ENCODE measurements at regions not wholly inside any gene's neighbourhood (a gene's known extent, or its start where the extent isn't known, plus 50 kb on each side); places are given as distances from the start of the nearest gene placed in this dataset.

DNA sequence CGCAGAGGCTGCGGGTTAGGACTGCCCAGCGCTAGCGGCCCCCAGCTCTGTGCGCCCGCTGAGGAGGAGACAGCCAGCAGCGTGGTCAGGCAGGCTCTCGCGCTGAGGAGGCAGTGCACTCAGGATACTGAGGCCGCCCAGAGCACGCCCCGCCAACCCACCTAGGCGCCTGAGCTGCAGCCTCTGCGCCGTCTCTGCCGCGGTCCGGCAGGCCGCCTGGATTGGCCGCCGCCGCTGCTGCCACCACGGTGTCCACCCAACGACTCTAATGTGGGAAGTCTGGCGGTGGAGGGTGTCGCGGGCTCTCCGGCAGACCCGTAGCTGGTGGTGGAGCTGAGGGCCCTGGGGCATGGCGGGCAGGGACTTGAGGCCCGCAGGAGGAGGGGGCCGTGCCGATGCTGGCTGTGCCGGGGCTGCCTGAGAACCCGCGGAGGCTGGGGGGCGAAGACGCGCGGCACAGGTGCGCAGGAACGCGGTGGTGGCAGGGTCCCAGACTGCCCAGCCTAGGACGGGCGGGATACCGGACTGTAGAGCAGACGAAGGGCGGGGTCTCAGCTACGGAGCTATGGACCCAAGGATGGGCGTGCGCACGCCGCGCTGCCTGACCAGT lies 69.9 kb downstream of the ASCL4 start:
- TF ChIP-seq, protein P1, sequence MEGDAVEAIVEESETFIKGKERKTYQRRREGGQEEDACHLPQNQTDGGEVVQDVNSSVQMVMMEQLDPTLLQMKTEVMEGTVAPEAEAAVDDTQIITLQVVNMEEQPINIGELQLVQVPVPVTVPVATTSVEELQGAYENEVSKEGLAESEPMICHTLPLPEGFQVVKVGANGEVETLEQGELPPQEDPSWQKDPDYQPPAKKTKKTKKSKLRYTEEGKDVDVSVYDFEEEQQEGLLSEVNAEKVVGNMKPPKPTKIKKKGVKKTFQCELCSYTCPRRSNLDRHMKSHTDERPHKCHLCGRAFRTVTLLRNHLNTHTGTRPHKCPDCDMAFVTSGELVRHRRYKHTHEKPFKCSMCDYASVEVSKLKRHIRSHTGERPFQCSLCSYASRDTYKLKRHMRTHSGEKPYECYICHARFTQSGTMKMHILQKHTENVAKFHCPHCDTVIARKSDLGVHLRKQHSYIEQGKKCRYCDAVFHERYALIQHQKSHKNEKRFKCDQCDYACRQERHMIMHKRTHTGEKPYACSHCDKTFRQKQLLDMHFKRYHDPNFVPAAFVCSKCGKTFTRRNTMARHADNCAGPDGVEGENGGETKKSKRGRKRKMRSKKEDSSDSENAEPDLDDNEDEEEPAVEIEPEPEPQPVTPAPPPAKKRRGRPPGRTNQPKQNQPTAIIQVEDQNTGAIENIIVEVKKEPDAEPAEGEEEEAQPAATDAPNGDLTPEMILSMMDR (IDR thresholded peaks at IDR 0.05 in 4 of 5, conservative IDR thresholded peaks at IDR 0.05 in 1 of 5): no peak
- TF ChIP-seq POLR2A (IDR thresholded peaks at IDR 0.05): no peak

Data from gastrocnemius medialis (tissue), 4 donors.